ENCODE measurements at regions not wholly inside any gene's neighbourhood (a gene's known extent, or its start where the extent isn't known, plus 50 kb on each side); places are given as distances from the start of the nearest gene placed in this dataset.
A peak's percentile ranks its signal among the peaks of the same experiment; 100 is the strongest.

GRCh38 chr3:42032693-42033349 is 58.3 kb upstream of the TRAK1 start:
- no peak overlapping the region for H4K8ac ChIP-seq (replicated peaks; ENCODE audit: insufficient read length, low read depth, low read length)
- Mint-ChIP-seq H3K36me3 (ENCODE audit: insufficient read depth in 1 of 3, low read depth in 3 of 3) (peaks cover 3 to 27% (median 7%) of the 10 kb centered on the region in 3 experiments), H3K9me3 (peaks cover 4 to 8% of the 10 kb centered on the region in 2 experiments; a peak in 3 of 5 replicates), H3K4me1 (peaks cover 31 to 33% of the 10 kb centered on the region in 2 experiments), H3K27ac (peak overlapping the region in 1 of 3 experiments; percentile 72; a peak in 2 of 7 replicates), H3K4me3 (no peak overlapping the region), H3K27me3 (ENCODE audit: low read depth) (no peaks in the 10 kb centered on the region)
- H2BK15ac ChIP-seq (ENCODE audit: low read depth, low read length): no peak overlapping the region
- H3K4me2 ChIP-seq (ENCODE audit: insufficient read depth, insufficient read length, low read length): no peak overlapping the region
- no peak overlapping the region for H3K18ac ChIP-seq (ENCODE audit: insufficient read length, low read depth, low read length)
- DNase-seq: no peak
- H3K14ac ChIP-seq (ENCODE audit: insufficient read depth, low read length): no peak overlapping the region
- H3K23ac ChIP-seq (ENCODE audit: insufficient read length, low read depth, low read length): no peak overlapping the region
- H3K79me1 ChIP-seq (ENCODE audit: insufficient read depth, low read depth, low read length, poor library complexity, severe bottlenecking): peaks cover 3% of the 10 kb centered on the region
- H3K27me3 ChIP-seq (ENCODE audit: insufficient read depth, low read length): no peaks in the 10 kb centered on the region
- H4K20me1 ChIP-seq (ENCODE audit: control insufficient read depth, insufficient read depth, insufficient read length): no peaks in the 10 kb centered on the region
- no peaks in the 10 kb centered on the region for H3K9me3 ChIP-seq (ENCODE audit: control insufficient read depth, low read depth, low read length)
- H2AK5ac ChIP-seq (ENCODE audit: insufficient read length, low read length): no peak overlapping the region
- H4K91ac ChIP-seq (ENCODE audit: insufficient read length, low read depth, low read length): no peak overlapping the region
- H2BK5ac ChIP-seq (ENCODE audit: insufficient read length, low read length): no peak overlapping the region
- no peaks in the 10 kb centered on the region for H3K23me2 ChIP-seq (ENCODE audit: insufficient read length, low read depth, low read length, poor library complexity, severe bottlenecking)
- no peak overlapping the region for H2BK120ac ChIP-seq (ENCODE audit: low read depth, low read length, poor library complexity, severe bottlenecking)
- no CpG with 5 or more reads among the region's 15 CpGs for WGBS (ENCODE audit: extremely low coverage, insufficient read length, low lambda C conversion rate)
- no peak overlapping the region for H2AFZ ChIP-seq (ENCODE audit: low read length)
- peaks cover 3% of the 10 kb centered on the region; the same call in 1 of the 2 replicates for H3K79me2 ChIP-seq (ENCODE audit: insufficient read depth, low read length)
- no peak overlapping the region for H3T11ph ChIP-seq (ENCODE audit: low read length)
- H2BK12ac ChIP-seq (ENCODE audit: insufficient read length, low read depth, low read length): no peak overlapping the region
- H2BK20ac ChIP-seq (ENCODE audit: low read depth, low read length, poor library complexity, severe bottlenecking): no peak overlapping the region
- H4K5ac ChIP-seq (ENCODE audit: insufficient read length, low read depth, low read length): no peak overlapping the region
- TF ChIP-seq, protein P1, sequence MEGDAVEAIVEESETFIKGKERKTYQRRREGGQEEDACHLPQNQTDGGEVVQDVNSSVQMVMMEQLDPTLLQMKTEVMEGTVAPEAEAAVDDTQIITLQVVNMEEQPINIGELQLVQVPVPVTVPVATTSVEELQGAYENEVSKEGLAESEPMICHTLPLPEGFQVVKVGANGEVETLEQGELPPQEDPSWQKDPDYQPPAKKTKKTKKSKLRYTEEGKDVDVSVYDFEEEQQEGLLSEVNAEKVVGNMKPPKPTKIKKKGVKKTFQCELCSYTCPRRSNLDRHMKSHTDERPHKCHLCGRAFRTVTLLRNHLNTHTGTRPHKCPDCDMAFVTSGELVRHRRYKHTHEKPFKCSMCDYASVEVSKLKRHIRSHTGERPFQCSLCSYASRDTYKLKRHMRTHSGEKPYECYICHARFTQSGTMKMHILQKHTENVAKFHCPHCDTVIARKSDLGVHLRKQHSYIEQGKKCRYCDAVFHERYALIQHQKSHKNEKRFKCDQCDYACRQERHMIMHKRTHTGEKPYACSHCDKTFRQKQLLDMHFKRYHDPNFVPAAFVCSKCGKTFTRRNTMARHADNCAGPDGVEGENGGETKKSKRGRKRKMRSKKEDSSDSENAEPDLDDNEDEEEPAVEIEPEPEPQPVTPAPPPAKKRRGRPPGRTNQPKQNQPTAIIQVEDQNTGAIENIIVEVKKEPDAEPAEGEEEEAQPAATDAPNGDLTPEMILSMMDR (conservative IDR thresholded peaks at IDR 0.05): no peak
- peaks cover 8% of the 10 kb centered on the region; the same call in 1 of the 2 replicates for H3K4me1 ChIP-seq (ENCODE audit: insufficient read depth, low read length)
- H3K4ac ChIP-seq (ENCODE audit: low read depth, low read length): no peak overlapping the region
- no peak overlapping the region for H3K27ac ChIP-seq (ENCODE audit: insufficient read length, low read depth, low read length)
- H3K56ac ChIP-seq (ENCODE audit: insufficient read length, low read depth, low read length): no peak overlapping the region
- H3K9ac ChIP-seq (ENCODE audit: extremely low read depth, insufficient read length, low read length): no peak overlapping the region
